A549 (cell line): ENCODE measurements at regions not wholly inside any gene's neighbourhood (a gene's known extent, or its start where the extent isn't known, plus 50 kb on each side); places are given as distances from the start of the nearest gene placed in this dataset.

ENCODE experiments used
- CEBPB ChIP-seq, 2 experiments: fragments of >200 bp in 1 of 2; sonication (Bioruptor Twin) in 1 of 2; formaldehyde crosslinking in 1 of 2; IDR thresholded peaks; 2 replicates each; pipeline ENCODE4 v1.6.1; 2012 to 2016
- EP300 ChIP-seq, 2 experiments: fragments of >200 bp; sonication (Bioruptor Twin); formaldehyde crosslinking; IDR thresholded peaks; 2 replicates in 1 of 2; 3 replicates in 1 of 2; pipeline ENCODE4 v1.6.1; 2016 to 2017
- HDAC2 ChIP-seq: fragments of 200-600 bp; sonication (generic); IDR thresholded peaks from 2 replicates; pipeline ENCODE4 v1.6.1; 2016
- POLR2A ChIP-seq: IDR thresholded peaks from 2 replicates; pipeline ENCODE4 v1.6.1; 2012; ENCODE audit warnings: mild to moderate bottlenecking, low read length
- RFX5 ChIP-seq: fragments of 450-650 bp; IDR thresholded peaks from 2 replicates; pipeline ENCODE4 v1.7.1; 2014; ENCODE audit warnings: antibody characterized with exemption, mild to moderate bottlenecking, moderate library complexity
- SMC3 ChIP-seq: fragments of >200 bp; sonication (Bioruptor Twin); formaldehyde crosslinking; IDR thresholded peaks from 3 replicates; pipeline ENCODE4 v1.6.1; 2018; ENCODE audit warnings: inconsistent platforms
- USF2 ChIP-seq: fragments of 450-650 bp; IDR thresholded peaks from 2 replicates; pipeline ENCODE4 v1.6.1; 2014; ENCODE audit warnings: antibody characterized with exemption
- TF ChIP-seq, protein P1 (sequence below): fragments of >200 bp; sonication (Bioruptor Twin); formaldehyde crosslinking; IDR thresholded peaks from 3 replicates; pipeline ENCODE4 v1.5.1; 2016
- TF ChIP-seq, protein P2 (sequence below): IDR thresholded peaks from 2 replicates; pipeline ENCODE4 v1.6.1; 2012; ENCODE audit warnings: low read depth, borderline replicate concordance
- TF ChIP-seq, protein P3 (sequence below): fragments of >200 bp; sonication (Bioruptor Twin); formaldehyde crosslinking; IDR thresholded peaks from 3 replicates; pipeline ENCODE4 v1.6.1; 2016

- TF ChIP-seq, protein P1, sequence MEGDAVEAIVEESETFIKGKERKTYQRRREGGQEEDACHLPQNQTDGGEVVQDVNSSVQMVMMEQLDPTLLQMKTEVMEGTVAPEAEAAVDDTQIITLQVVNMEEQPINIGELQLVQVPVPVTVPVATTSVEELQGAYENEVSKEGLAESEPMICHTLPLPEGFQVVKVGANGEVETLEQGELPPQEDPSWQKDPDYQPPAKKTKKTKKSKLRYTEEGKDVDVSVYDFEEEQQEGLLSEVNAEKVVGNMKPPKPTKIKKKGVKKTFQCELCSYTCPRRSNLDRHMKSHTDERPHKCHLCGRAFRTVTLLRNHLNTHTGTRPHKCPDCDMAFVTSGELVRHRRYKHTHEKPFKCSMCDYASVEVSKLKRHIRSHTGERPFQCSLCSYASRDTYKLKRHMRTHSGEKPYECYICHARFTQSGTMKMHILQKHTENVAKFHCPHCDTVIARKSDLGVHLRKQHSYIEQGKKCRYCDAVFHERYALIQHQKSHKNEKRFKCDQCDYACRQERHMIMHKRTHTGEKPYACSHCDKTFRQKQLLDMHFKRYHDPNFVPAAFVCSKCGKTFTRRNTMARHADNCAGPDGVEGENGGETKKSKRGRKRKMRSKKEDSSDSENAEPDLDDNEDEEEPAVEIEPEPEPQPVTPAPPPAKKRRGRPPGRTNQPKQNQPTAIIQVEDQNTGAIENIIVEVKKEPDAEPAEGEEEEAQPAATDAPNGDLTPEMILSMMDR, result no peak
- TF ChIP-seq EP300 (IDR thresholded peaks at IDR 0.05) (no peak), SMC3 (no peak), USF2 (no peak), RFX5 (no peak), POLR2A (no peak), CEBPB (IDR thresholded peaks at IDR 0.05) (no peak), HDAC2 (no peak)
- TF ChIP-seq, protein P2, sequence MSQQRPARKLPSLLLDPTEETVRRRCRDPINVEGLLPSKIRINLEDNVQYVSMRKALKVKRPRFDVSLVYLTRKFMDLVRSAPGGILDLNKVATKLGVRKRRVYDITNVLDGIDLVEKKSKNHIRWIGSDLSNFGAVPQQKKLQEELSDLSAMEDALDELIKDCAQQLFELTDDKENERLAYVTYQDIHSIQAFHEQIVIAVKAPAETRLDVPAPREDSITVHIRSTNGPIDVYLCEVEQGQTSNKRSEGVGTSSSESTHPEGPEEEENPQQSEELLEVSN, result no peak
- TF ChIP-seq, protein P3, sequence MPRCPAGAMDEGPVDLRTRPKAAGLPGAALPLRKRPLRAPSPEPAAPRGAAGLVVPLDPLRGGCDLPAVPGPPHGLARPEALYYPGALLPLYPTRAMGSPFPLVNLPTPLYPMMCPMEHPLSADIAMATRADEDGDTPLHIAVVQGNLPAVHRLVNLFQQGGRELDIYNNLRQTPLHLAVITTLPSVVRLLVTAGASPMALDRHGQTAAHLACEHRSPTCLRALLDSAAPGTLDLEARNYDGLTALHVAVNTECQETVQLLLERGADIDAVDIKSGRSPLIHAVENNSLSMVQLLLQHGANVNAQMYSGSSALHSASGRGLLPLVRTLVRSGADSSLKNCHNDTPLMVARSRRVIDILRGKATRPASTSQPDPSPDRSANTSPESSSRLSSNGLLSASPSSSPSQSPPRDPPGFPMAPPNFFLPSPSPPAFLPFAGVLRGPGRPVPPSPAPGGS, result no peak
Measured at GRCh38 chr2:66070721-66071602, 364.0 kb upstream of the MEIS1 start.
